GM06990 (cell line): ENCODE measurements at regions not wholly inside any gene's neighbourhood (a gene's known extent, or its start where the extent isn't known, plus 50 kb on each side); places are given as distances from the start of the nearest gene placed in this dataset.

Experiments
- DNase-seq: peaks from one replicate; pipeline ENCODE4 v3.0.0-alpha.2; 2011; ENCODE audit not compliant: insufficient read length; ENCODE audit errors: extremely low read depth
- H3K27me3 ChIP-seq: replicated peaks from 2 replicates; pipeline ENCODE4 v1.6.0; 2011; ENCODE audit warnings: low read length; ENCODE audit not compliant: control insufficient read depth, insufficient read depth
- H3K36me3 ChIP-seq: 2 replicates; pipeline ENCODE4 v1.5.1; 2011; ENCODE audit warnings: low read length; ENCODE audit not compliant: control insufficient read depth, insufficient read depth
- H3K4me3 ChIP-seq: replicated peaks from 2 replicates; pipeline ENCODE4 v1.5.1; 2011; ENCODE audit warnings: low read depth, mild to moderate bottlenecking, control low read depth, low read length
- TF ChIP-seq, protein P1 (sequence below): IDR thresholded peaks from 2 replicates; pipeline ENCODE4 v1.5.1; 2011; ENCODE audit warnings: low read length, control low read depth, mild to moderate bottlenecking, inconsistent platforms; ENCODE audit not compliant: insufficient read depth, poor library complexity, severe bottlenecking

DNA sequence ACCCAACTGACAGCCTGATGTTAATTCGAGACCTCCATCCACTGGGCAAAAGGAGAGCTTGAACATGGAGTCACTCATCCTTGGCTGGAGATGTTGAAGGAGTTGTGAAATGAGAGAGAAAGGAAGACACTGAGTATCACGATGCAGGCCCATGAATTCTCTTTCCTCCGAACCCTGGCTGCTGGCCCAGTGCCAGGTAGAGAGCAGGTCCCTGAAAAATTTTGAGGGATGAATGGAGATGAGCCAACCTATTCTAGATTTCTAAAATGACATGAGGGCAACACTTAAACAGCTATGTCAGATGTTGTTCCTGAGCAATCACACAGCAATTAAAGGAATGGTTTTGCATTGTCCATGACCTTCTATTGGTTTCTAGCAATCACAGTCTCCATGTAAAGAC lies 355.1 kb upstream of the ZMIZ1 start:
- no peak overlapping the region for H3K4me3 ChIP-seq
- TF ChIP-seq, protein P1, sequence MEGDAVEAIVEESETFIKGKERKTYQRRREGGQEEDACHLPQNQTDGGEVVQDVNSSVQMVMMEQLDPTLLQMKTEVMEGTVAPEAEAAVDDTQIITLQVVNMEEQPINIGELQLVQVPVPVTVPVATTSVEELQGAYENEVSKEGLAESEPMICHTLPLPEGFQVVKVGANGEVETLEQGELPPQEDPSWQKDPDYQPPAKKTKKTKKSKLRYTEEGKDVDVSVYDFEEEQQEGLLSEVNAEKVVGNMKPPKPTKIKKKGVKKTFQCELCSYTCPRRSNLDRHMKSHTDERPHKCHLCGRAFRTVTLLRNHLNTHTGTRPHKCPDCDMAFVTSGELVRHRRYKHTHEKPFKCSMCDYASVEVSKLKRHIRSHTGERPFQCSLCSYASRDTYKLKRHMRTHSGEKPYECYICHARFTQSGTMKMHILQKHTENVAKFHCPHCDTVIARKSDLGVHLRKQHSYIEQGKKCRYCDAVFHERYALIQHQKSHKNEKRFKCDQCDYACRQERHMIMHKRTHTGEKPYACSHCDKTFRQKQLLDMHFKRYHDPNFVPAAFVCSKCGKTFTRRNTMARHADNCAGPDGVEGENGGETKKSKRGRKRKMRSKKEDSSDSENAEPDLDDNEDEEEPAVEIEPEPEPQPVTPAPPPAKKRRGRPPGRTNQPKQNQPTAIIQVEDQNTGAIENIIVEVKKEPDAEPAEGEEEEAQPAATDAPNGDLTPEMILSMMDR, result no peak
- no peaks in the 10 kb centered on the region for H3K36me3 ChIP-seq
- DNase-seq, result no peak
- H3K27me3 ChIP-seq, result no peaks in the 10 kb centered on the region; the same call in 1 of the 2 replicates

DNA sequence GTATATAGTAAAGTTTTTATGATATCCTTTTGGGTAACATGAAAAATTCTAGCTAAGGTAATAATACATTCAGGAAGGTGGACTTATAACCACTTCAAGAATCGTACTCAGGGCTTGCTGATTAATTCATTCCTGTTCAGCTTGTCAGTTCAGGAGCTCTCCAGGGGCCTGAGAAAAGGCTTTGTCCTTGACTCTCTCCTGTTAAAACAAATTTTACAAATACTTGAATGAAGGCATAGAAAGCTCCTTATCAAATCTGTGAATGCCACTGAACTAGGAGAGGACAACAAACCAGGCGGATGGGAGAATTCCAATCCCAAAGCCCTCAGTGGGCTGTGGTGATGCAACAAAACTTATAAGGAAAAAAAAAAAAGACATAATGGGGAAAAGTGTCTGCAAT lies 354.5 kb upstream of the ZMIZ1 start:
- Histone ChIP-seq H3K27me3 (no peaks in the 10 kb centered on the region; the same call in 1 of the 2 replicates), H3K4me3 (no peak overlapping the region), H3K36me3 (no peaks in the 10 kb centered on the region)
- TF ChIP-seq, protein P1, result no peak
- no peak for DNase-seq

DNA sequence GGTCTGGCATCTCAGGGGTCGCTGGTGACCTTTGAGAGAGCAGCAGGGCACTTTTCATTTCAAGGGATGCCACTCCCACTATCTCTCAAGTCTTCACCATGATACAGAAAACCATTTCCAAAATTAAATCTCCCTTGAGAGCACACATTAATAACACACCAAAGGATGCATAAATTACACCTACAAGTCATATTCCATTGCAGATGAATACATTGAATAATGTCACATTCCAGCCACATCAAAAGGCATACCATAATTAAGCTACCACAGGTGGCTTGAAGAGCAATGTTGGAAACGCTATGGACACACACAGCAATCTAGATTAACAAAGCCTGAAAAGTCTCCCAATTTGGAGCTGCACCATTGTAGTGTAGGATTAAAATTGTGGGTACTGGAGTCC lies 353.3 kb upstream of the ZMIZ1 start:
- Histone ChIP-seq H3K36me3 (no peaks in the 10 kb centered on the region), H3K4me3 (no peak overlapping the region), H3K27me3 (no peaks in the 10 kb centered on the region; the same call in 1 of the 2 replicates)
- DNase-seq, result no peak
- TF ChIP-seq, protein P1, result no peak

DNA sequence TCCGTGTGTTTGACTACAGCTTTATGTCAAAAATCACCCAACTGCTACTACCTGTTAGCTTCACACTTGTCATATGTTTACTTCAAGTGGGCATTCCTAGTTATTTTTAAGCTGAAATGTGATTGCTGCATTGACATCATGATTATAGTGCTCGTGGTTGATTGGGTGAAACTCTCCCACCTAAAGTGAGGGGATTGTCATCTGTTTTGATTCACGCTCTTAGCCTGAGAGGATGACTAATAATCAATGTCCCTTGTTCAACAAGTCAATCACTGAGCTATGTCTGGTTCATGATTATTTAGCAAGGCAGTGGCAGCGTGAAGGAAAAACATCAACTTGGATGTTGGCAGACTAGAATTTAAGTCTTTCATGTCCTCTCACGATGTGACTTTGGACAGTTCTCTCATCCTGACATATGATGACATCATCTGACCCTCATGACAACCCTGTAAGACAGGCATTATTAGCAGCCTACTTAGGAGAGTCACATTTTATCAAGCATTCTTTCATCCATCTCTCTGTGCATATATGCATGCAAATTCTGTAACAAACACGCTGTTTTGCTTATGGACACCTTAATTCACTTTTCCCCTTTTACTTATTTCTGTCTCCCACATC lies 352.6 kb upstream of the ZMIZ1 start:
- no peak for DNase-seq
- TF ChIP-seq, protein P1, result no peak

DNA sequence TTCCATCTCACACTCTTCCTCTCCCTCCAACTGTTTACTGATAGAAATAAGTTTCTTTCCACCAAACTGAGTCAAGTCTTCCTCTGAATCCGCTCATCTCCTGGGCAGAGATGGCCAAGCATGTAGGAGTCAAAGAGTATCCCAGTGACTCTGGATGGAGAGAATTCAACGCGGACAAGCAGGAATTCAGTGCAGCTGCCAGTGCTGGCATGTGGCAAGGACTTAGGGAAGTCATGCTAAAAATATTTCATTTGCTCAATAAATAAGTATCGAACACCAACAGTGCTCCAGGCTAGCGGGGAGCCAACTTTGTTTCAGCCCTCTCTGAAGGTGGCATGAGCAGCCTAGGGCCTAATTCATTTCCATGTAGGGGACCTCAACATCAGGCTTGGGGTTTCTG lies 351.6 kb upstream of the ZMIZ1 start:
- TF ChIP-seq, protein P1, result no peak
- Histone ChIP-seq H3K4me3 (no peak overlapping the region), H3K36me3 (no peaks in the 10 kb centered on the region), H3K27me3 (no peaks in the 10 kb centered on the region; the same call in 1 of the 2 replicates)
- no peak for DNase-seq

More for the DNA sequence above, 352.6 kb upstream of the ZMIZ1 start:
- Histone ChIP-seq H3K36me3 (no peaks in the 10 kb centered on the region), H3K27me3 (no peaks in the 10 kb centered on the region; the same call in 1 of the 2 replicates), H3K4me3 (no peak overlapping the region)
